H1 (cell line): ENCODE measurements at regions not wholly inside any gene's neighbourhood (a gene's known extent, or its start where the extent isn't known, plus 50 kb on each side); places are given as distances from the start of the nearest gene placed in this dataset.

ENCODE experiments used
- CTCF ChIA-PET: fragments of 300-600 bp; sonication (Branson Sonifier 250); formaldehyde crosslinking; loops from one replicate; lab custom pipeline; 2021; ENCODE audit not compliant: partially characterized antibody; lab: Charles Lee
- POLR2A ChIA-PET: fragments of 300-600 bp; sonication (Branson Sonifier 250); formaldehyde crosslinking; loops from one replicate; lab custom pipeline; 2021; ENCODE audit warnings: inconsistent platforms; ENCODE audit not compliant: partially characterized antibody; lab: Charles Lee
- DNase-seq, 2 experiments: peaks; one replicate each; pipeline versions ENCODE4 v3.0.0 to v3.0.0-alpha.2; 2010 to 2022; ENCODE audit warnings: low spot score in 2 of 2, low read depth in 1 of 2, mixed read lengths in 1 of 2
- FAIRE-seq: peaks from 2 replicates; lab custom pipeline; 2011; peaks lifted over from hg19 to GRCh38; lab: Jason Lieb, UNC
- H2AFZ ChIP-seq: 2 replicates; pipeline ENCODE4 v1.8.1; 2012; ENCODE audit warnings: low read length, inconsistent platforms
- H2AK5ac ChIP-seq: 2 replicates; pipeline ENCODE4 v1.6.1; 2013; ENCODE audit warnings: low read depth, low read length
- H2BK120ac ChIP-seq: replicated peaks from 2 replicates; pipeline ENCODE3; 2013; ENCODE audit warnings: low read depth, low read length, inconsistent platforms
- H2BK12ac ChIP-seq: 2 replicates; pipeline ENCODE4 v1.6.1; 2013; ENCODE audit warnings: low read depth, low read length
- H2BK15ac ChIP-seq: 2 replicates; pipeline ENCODE4 v1.6.1; 2013; ENCODE audit warnings: low read length
- H2BK20ac ChIP-seq: 2 replicates; pipeline ENCODE4 v1.6.1; 2013; ENCODE audit warnings: low read length
- H2BK5ac ChIP-seq: 2 replicates; pipeline ENCODE4 v1.6.1; 2013; ENCODE audit warnings: low read depth, low read length
- H3K14ac ChIP-seq: 2 replicates; pipeline ENCODE4 v1.6.1; 2013; ENCODE audit warnings: inconsistent platforms; ENCODE audit not compliant: insufficient read length
- H3K18ac ChIP-seq: 2 replicates; pipeline ENCODE4 v1.6.1; 2013; ENCODE audit warnings: low read length; ENCODE audit errors: extremely low read depth
- H3K23ac ChIP-seq: 2 replicates; pipeline ENCODE4 v1.6.1; 2013; ENCODE audit warnings: inconsistent platforms; ENCODE audit not compliant: insufficient read length
- H3K23me2 ChIP-seq: 2 replicates; pipeline ENCODE4 v1.6.1; 2013; ENCODE audit warnings: low read depth, low read length
- H3K27ac ChIP-seq: 2 replicates; pipeline ENCODE4 v1.6.1; 2011; ENCODE audit warnings: low read depth, low read length, inconsistent platforms
- H3K27me3 ChIP-seq, 4 experiments: replicated peaks in 1 of 4; 1 replicate in 1 of 4; 2 replicates in 3 of 4; pipeline versions ENCODE4 v1.6.1 to v1.8.1; 2011 to 2013; ENCODE audit warnings: low read length in 3 of 4, mild to moderate bottlenecking in 3 of 4, inconsistent platforms in 2 of 4, mixed read lengths in 2 of 4, moderate library complexity in 1 of 4; ENCODE audit not compliant: control insufficient read depth in 3 of 4, insufficient read depth in 3 of 4; ENCODE audit errors: extremely low read depth in 1 of 4
- H3K36me3 ChIP-seq, 4 experiments: 2 replicates each; pipeline versions ENCODE4 v1.6.1 to v1.8.1; 2011 to 2013; ENCODE audit warnings: mild to moderate bottlenecking in 4 of 4, low read length in 3 of 4, moderate library complexity in 2 of 4, control low read depth in 1 of 4, inconsistent platforms in 1 of 4; ENCODE audit not compliant: insufficient read depth in 4 of 4, control insufficient read depth in 2 of 4
- H3K4ac ChIP-seq: replicated peaks from 2 replicates; pipeline ENCODE3; 2013; ENCODE audit warnings: low read length, low read depth, mixed read lengths, inconsistent platforms; ENCODE audit not compliant: insufficient read length
- H3K4me1 ChIP-seq, 4 experiments: replicated peaks in 1 of 4; 1 replicate in 1 of 4; 2 replicates in 3 of 4; pipeline versions ENCODE4 v1.6.1 to v1.8.1; 2011 to 2013; ENCODE audit warnings: low read length in 3 of 4, inconsistent platforms in 2 of 4, mixed read lengths in 1 of 4; ENCODE audit not compliant: insufficient read depth in 4 of 4, control insufficient read depth in 3 of 4
- H3K4me2 ChIP-seq, 2 experiments: 2 replicates each; pipeline versions ENCODE4 v1.6.1 to v1.8.1; 2011 to 2013; ENCODE audit warnings: low read depth in 2 of 2, low read length in 2 of 2, control low read depth in 1 of 2, inconsistent platforms in 1 of 2, mild to moderate bottlenecking in 1 of 2; ENCODE audit not compliant: insufficient read depth in 1 of 2
- H3K4me3 ChIP-seq, 4 experiments: fragments of 200-600, 300-600 bp in 1 of 4; sonication (generic), shearing (Covaris generic), sonication (Bioruptor Twin) in 1 of 4; 2 replicates each; pipeline versions ENCODE4 v1.5.1 to v1.8.1; 2011 to 2016; ENCODE audit warnings: low read length in 4 of 4, low read depth in 3 of 4, control low read depth in 2 of 4, inconsistent platforms in 2 of 4, mild to moderate bottlenecking in 2 of 4, mixed read lengths in 1 of 4, moderate library complexity in 1 of 4; ENCODE audit not compliant: insufficient read depth in 2 of 4; ENCODE audit errors: extremely low read depth in 1 of 4
- H3K56ac ChIP-seq: replicated peaks from 2 replicates; pipeline ENCODE3; 2013; ENCODE audit warnings: low read depth, mild to moderate bottlenecking, mixed read lengths, low read length, inconsistent platforms; ENCODE audit not compliant: insufficient read length
- H3K79me1 ChIP-seq: 2 replicates; pipeline ENCODE4 v1.6.1; 2013; ENCODE audit warnings: low read depth, low read length, control low read depth
- H3K79me2 ChIP-seq, 2 experiments: 2 replicates each; pipeline versions ENCODE4 v1.6.1 to v1.8.1; 2012 to 2013; ENCODE audit warnings: low read length in 2 of 2, mild to moderate bottlenecking in 2 of 2, inconsistent platforms in 1 of 2; ENCODE audit not compliant: insufficient read depth in 2 of 2, control insufficient read depth in 1 of 2
- H3K9ac ChIP-seq, 4 experiments: replicated peaks in 1 of 4; 1 replicate in 1 of 4; 2 replicates in 3 of 4; pipeline versions ENCODE4 v1.6.1 to v1.8.1; 2011 to 2013; ENCODE audit warnings: low read depth in 3 of 4, low read length in 3 of 4, control low read depth in 2 of 4, mild to moderate bottlenecking in 2 of 4, moderate library complexity in 2 of 4, inconsistent platforms in 1 of 4; ENCODE audit errors: extremely low read depth in 1 of 4
- H3K9me3 ChIP-seq, 2 experiments: 2 replicates each; pipeline versions ENCODE4 v1.6.1 to v1.8.1; 2012 to 2013; ENCODE audit warnings: mild to moderate bottlenecking in 2 of 2, moderate library complexity in 2 of 2, control low read depth in 1 of 2, inconsistent platforms in 1 of 2, low read depth in 1 of 2, low read length in 1 of 2, mixed read lengths in 1 of 2; ENCODE audit not compliant: insufficient read depth in 2 of 2
- H4K20me1 ChIP-seq, 2 experiments: replicated peaks in 1 of 2; 2 replicates each; pipeline versions ENCODE3 to v1.8.1; 2011 to 2013; ENCODE audit warnings: inconsistent platforms in 2 of 2, low read length in 2 of 2, mild to moderate bottlenecking in 1 of 2; ENCODE audit not compliant: insufficient read depth in 2 of 2, control insufficient read depth in 1 of 2
- H4K5ac ChIP-seq: 2 replicates; pipeline ENCODE4 v1.6.1; 2013; ENCODE audit warnings: low read length, low read depth, mixed read lengths, inconsistent platforms; ENCODE audit not compliant: insufficient read length
- H4K8ac ChIP-seq: 2 replicates; pipeline ENCODE4 v1.8.0; 2013; ENCODE audit warnings: mild to moderate bottlenecking, moderate library complexity, low read length, inconsistent platforms; ENCODE audit not compliant: insufficient read depth; ENCODE audit errors: extremely low read depth
- H4K91ac ChIP-seq: replicated peaks from 2 replicates; pipeline ENCODE3; 2013; ENCODE audit warnings: low read length, mixed read lengths, inconsistent platforms; ENCODE audit not compliant: insufficient read length
- KDM1A ChIP-seq: fragments of 200-600, 300-600 bp; sonication (generic); IDR thresholded peaks from 2 replicates; pipeline ENCODE4 v1.7.1; 2016; ENCODE audit warnings: mild to moderate bottlenecking, low read length, borderline replicate concordance
- KDM5A ChIP-seq: fragments of 200-600 bp; IDR thresholded peaks from 2 replicates; pipeline ENCODE4 v1.7.1; 2012; ENCODE audit warnings: mild to moderate bottlenecking, low read length, inconsistent platforms, mixed read lengths
- RAD21 ChIP-seq, 2 experiments: IDR thresholded peaks in 1 of 2; conservative IDR thresholded peaks in 1 of 2; 2 replicates each; pipeline ENCODE4 v1.6.1; 2011; ENCODE audit warnings: low read depth in 2 of 2, low read length in 2 of 2, improper control_type of control experiment in 1 of 2, inconsistent platforms in 1 of 2, mild to moderate bottlenecking in 1 of 2, moderate library complexity in 1 of 2
- SIN3A ChIP-seq, 2 experiments: IDR thresholded peaks in 1 of 2; conservative IDR thresholded peaks in 1 of 2; 2 replicates each; pipeline ENCODE4 v1.6.1; 2011 to 2012; ENCODE audit warnings: low read length in 2 of 2, improper control_type of control experiment in 1 of 2, low read depth in 1 of 2, mild to moderate bottlenecking in 1 of 2
- SUZ12 ChIP-seq: fragments of 200-600 bp; sonication (generic); IDR thresholded peaks from 2 replicates; pipeline ENCODE4 v1.6.1; 2012; ENCODE audit warnings: mild to moderate bottlenecking, inconsistent platforms, low read length, moderate library complexity, mixed read lengths
- TAF7 ChIP-seq: optimal IDR thresholded peaks from 2 replicates; pipeline ENCODE3; 2011; ENCODE audit warnings: low read depth, mild to moderate bottlenecking, inconsistent platforms, low read length, moderate library complexity, borderline replicate concordance
- TEAD4 ChIP-seq: IDR thresholded peaks from 2 replicates; pipeline ENCODE4 v1.6.1; 2012; ENCODE audit warnings: low read depth, low read length, inconsistent platforms, mixed read lengths
- WGBS, 2 experiments: shearing (Covaris generic) in 1 of 2; methylation state at CpG; one replicate each; pipeline versions ENCODE4 v1.1.6 to v1.1.7; 2013 to 2015; ENCODE audit warnings: low lambda C conversion rate in 2 of 2, mixed read lengths in 2 of 2, inconsistent platforms in 1 of 2, low coverage in 1 of 2, missing lambda C conversion rate in 1 of 2; ENCODE audit not compliant: insufficient replicate concordance in 2 of 2, insufficient coverage in 1 of 2, insufficient read length in 1 of 2; ENCODE audit errors: extremely low coverage in 1 of 2, missing lambda C conversion rate in 1 of 2; 5-methylcytosine and 5-hydroxymethylcytosine counted together

GRCh38 chr3:59467476-59467875 is 417.7 kb upstream of the CFAP20DC start:
- Histone ChIP-seq H3K23me2 (no peaks in the 10 kb centered on the region), H3K4me2 (no peak overlapping the region), H3K4me1 (no peaks in the 10 kb centered on the region), H3K79me2 (no peaks in the 10 kb centered on the region), H3K18ac (no peak overlapping the region), H3K36me3 (no peaks in the 10 kb centered on the region), H3K27me3 (no peaks in the 10 kb centered on the region), H3K27ac (no peak overlapping the region), H4K8ac (no peak overlapping the region), H3K56ac (no peak overlapping the region), H2AK5ac (no peak overlapping the region), H2BK5ac (no peak overlapping the region), H2BK120ac (no peak overlapping the region), H3K4me3 (no peak overlapping the region)
- DNase-seq, result no peak
- POLR2A ChIA-PET, result no interaction called here
- CTCF ChIA-PET, result no interaction called here
- TF ChIP-seq TAF7, result no peak
- no peak for TF ChIP-seq KDM5A
- TF ChIP-seq SUZ12, result no peak
- TF ChIP-seq RAD21 (IDR thresholded peaks at IDR 0.05 in 1 of 2, conservative IDR thresholded peaks at IDR 0.05 in 1 of 2; ENCODE audit: low read depth in 2 of 2, low read length in 2 of 2), result no peak
- TF ChIP-seq TEAD4, result no peak
- TF ChIP-seq SIN3A (conservative IDR thresholded peaks at IDR 0.05 in 1 of 2, IDR thresholded peaks at IDR 0.05 in 1 of 2; ENCODE audit: low read depth in 1 of 2, low read length in 2 of 2), result no peak
- TF ChIP-seq KDM1A, result no peak
- TF ChIP-seq, all 59 proteins: peak for 0
- H2BK20ac ChIP-seq, result no peak overlapping the region
- FAIRE-seq, result no peak
- no peak overlapping the region for H3K4ac ChIP-seq
- H2BK15ac ChIP-seq, result no peak overlapping the region
- peaks cover 2 to 3% of the 10 kb centered on the region in 2 experiments; a peak in 2 of 4 replicates for H3K9me3 ChIP-seq
- no peak overlapping the region for H3K14ac ChIP-seq
- no peaks in the 10 kb centered on the region for H3K79me1 ChIP-seq
- no peak overlapping the region for H4K91ac ChIP-seq
- no peak overlapping the region for H4K5ac ChIP-seq
- H2BK12ac ChIP-seq, result no peak overlapping the region
- 84% methylated on average over 4 of the region's 4 CpGs; no CpG with 5 or more reads in 1 of the 2 experiments for WGBS, 2 experiments
- H4K20me1 ChIP-seq, result no peaks in the 10 kb centered on the region
- H2AFZ ChIP-seq, result no peak overlapping the region
- H3K23ac ChIP-seq, result no peak overlapping the region
- no peak overlapping the region for H3K9ac ChIP-seq
